LNCaP clone FGC (cell line): ENCODE measurements at regions not wholly inside any gene's neighbourhood (a gene's known extent, or its start where the extent isn't known, plus 50 kb on each side); places are given as distances from the start of the nearest gene placed in this dataset.
"Not testable (repeated sequence)": the region's sequence is repeated elsewhere in the genome, so short reads cannot be mapped to it uniquely, and the experiment has no call there.

Experiments used
- DNase-seq: peaks from one replicate; pipeline ENCODE4 v3.0.0-alpha.2; 2011; ENCODE audit warnings: low read depth
- H3K4me3 ChIP-seq: 2 replicates; pipeline ENCODE4 v1.5.1; 2011; ENCODE audit warnings: mild to moderate bottlenecking, low read depth, low read length, control low read depth
- CTCF ChIP-seq: IDR thresholded peaks from 2 replicates; pipeline ENCODE4 v1.5.1; 2012; ENCODE audit warnings: mild to moderate bottlenecking; ENCODE audit not compliant: control insufficient read depth, insufficient read depth; ENCODE audit errors: extremely low read depth

GRCh38 chr5:124494540-124495116, 251.8 kb downstream of the ZNF608 start:
- no peak for TF ChIP-seq CTCF
- DNase-seq, result no peak
- H3K4me3 ChIP-seq, result no peak overlapping the region

GRCh38 chr5:124492444-124493224, 253.8 kb downstream of the ZNF608 start:
- no peak overlapping the region for H3K4me3 ChIP-seq
- no peak for TF ChIP-seq CTCF
- no peak for DNase-seq

GRCh38 chr5:124490315-124490714, 256.1 kb downstream of the ZNF608 start:
- DNase-seq, H3K4me3 ChIP-seq: not testable (repeated sequence)

- no peak overlapping the region for H3K4me3 ChIP-seq
- TF ChIP-seq CTCF, result no peak
- DNase-seq, result no peak
Measured at GRCh38 chr5:124481419-124481818, 265.0 kb downstream of the ZNF608 start.

- DNase-seq, result no peak
- TF ChIP-seq CTCF, result no peak
- H3K4me3 ChIP-seq, result no peak overlapping the region
Measured at GRCh38 chr5:124480964-124481363, 265.5 kb downstream of the ZNF608 start.

- TF ChIP-seq CTCF, result no peak
- no peak for DNase-seq
- H3K4me3 ChIP-seq, result no peak overlapping the region
Measured at GRCh38 chr5:124480022-124480421, 266.4 kb downstream of the ZNF608 start.

- TF ChIP-seq CTCF, result no peak
- no peak overlapping the region for H3K4me3 ChIP-seq
- DNase-seq, result no peak
Measured at GRCh38 chr5:124478264-124478663, 268.2 kb downstream of the ZNF608 start.
